A673 (cell line): ENCODE measurements at regions not wholly inside any gene's neighbourhood (a gene's known extent, or its start where the extent isn't known, plus 50 kb on each side); places are given as distances from the start of the nearest gene placed in this dataset.

ENCODE experiments used
- BruUV-seq: library from RNA; stranded (reverse); fragments of 400-500 nt; replicated peaks from 2 replicates; lab custom pipeline; 2021; lab: Mats Ljungman, UMichigan
- CTCF ChIA-PET: fragments of 300-600 bp; sonication (Branson Sonifier 250); formaldehyde crosslinking; loops from one replicate; lab custom pipeline; 2022; ENCODE audit warnings: antibody characterized with exemption; lab: Charles Lee
- POLR2A ChIA-PET: fragments of 300-600 bp; sonication (Branson Sonifier 250); formaldehyde crosslinking; loops from one replicate; lab custom pipeline; 2022; ENCODE audit warnings: antibody characterized with exemption; ENCODE audit not compliant: low non-redundant PET; lab: Charles Lee
- DNase-seq: peaks from one replicate; pipeline ENCODE4 v3.0.0-alpha.2; 2015; ENCODE audit warnings: low spot score
- H3K27ac ChIP-seq: fragments of 200-600 bp; sonication (generic); 2 replicates; pipeline ENCODE4 v1.5.1; 2016; ENCODE audit warnings: mixed run types, low read depth, mild to moderate bottlenecking, mixed read lengths, antibody characterized with exemption, low read length; ENCODE audit not compliant: poor library complexity, severe bottlenecking
- H3K27me3 ChIP-seq: fragments of 200-600 bp; sonication (generic); replicated peaks from 2 replicates; pipeline ENCODE4 v1.6.1; 2017; ENCODE audit warnings: mixed run types, low read depth, mild to moderate bottlenecking, mixed read lengths, antibody characterized with exemption, low read length; ENCODE audit not compliant: insufficient read depth, poor library complexity
- H3K36me3 ChIP-seq: fragments of 200-600 bp; sonication (generic); 2 replicates; pipeline ENCODE4 v1.6.1; 2016; ENCODE audit warnings: mixed run types, mild to moderate bottlenecking, mixed read lengths, antibody characterized with exemption, low read length; ENCODE audit not compliant: insufficient read depth, poor library complexity, severe bottlenecking
- H3K4me1 ChIP-seq: fragments of 200-600 bp; sonication (generic); 2 replicates; pipeline ENCODE4 v1.6.1; 2017; ENCODE audit warnings: mixed run types, mild to moderate bottlenecking, mixed read lengths, antibody characterized with exemption, low read length; ENCODE audit not compliant: insufficient read depth, poor library complexity, severe bottlenecking
- H3K4me3 ChIP-seq: fragments of 200-600 bp; sonication (generic); 2 replicates; pipeline ENCODE4 v1.5.1; 2016; ENCODE audit warnings: low read depth, mixed run types, mild to moderate bottlenecking, mixed read lengths, low read length; ENCODE audit not compliant: poor library complexity, severe bottlenecking
- H3K9me3 ChIP-seq: fragments of 200-600 bp; sonication (generic); 2 replicates; pipeline ENCODE4 v1.6.1; 2016; ENCODE audit warnings: mixed run types, low read depth, mild to moderate bottlenecking, mixed read lengths, antibody characterized with exemption, low read length; ENCODE audit not compliant: poor library complexity, severe bottlenecking
- CTCF ChIP-seq: fragments of 300-800, 200-600 bp; sonication (generic); conservative IDR thresholded peaks from 2 replicates; pipeline ENCODE4 v1.5.1; 2017; ENCODE audit warnings: low read depth, mild to moderate bottlenecking, antibody characterized with exemption, low read length, moderate library complexity, mixed read lengths
- EZH2 ChIP-seq: fragments of 200-600 bp; sonication (generic); IDR thresholded peaks from 2 replicates; pipeline ENCODE4 v1.6.1; 2017; ENCODE audit warnings: borderline replicate concordance, low read depth, mild to moderate bottlenecking, mixed read lengths, antibody characterized with exemption, low read length; ENCODE audit not compliant: poor library complexity, severe bottlenecking
- intact Hi-C: fragments of 100-400 bp; cut with micrococcal nuclease; formaldehyde crosslinking; loops from one replicate; pipeline ENCODE4 v1.10.0; 2022; ENCODE audit not compliant: unreplicated experiment

- no TSS peak for BruUV-seq
- CTCF ChIA-PET: no interaction called here
- TF ChIP-seq CTCF (no peak), EZH2 (no peak)
- H3K27ac ChIP-seq: no peak overlapping the region
- H3K9me3 ChIP-seq: no peaks in the 10 kb centered on the region
- no peaks in the 10 kb centered on the region for H3K27me3 ChIP-seq
- H3K4me1 ChIP-seq: no peaks in the 10 kb centered on the region
- POLR2A ChIA-PET: no interaction called here
- no peak overlapping the region for H3K4me3 ChIP-seq
- intact Hi-C loops: no loop called here
- no peak for DNase-seq
- no peaks in the 10 kb centered on the region for H3K36me3 ChIP-seq
Measured at GRCh38 chr3:43818229-43818628, 127.5 kb downstream of the ABHD5 start.

DNA sequence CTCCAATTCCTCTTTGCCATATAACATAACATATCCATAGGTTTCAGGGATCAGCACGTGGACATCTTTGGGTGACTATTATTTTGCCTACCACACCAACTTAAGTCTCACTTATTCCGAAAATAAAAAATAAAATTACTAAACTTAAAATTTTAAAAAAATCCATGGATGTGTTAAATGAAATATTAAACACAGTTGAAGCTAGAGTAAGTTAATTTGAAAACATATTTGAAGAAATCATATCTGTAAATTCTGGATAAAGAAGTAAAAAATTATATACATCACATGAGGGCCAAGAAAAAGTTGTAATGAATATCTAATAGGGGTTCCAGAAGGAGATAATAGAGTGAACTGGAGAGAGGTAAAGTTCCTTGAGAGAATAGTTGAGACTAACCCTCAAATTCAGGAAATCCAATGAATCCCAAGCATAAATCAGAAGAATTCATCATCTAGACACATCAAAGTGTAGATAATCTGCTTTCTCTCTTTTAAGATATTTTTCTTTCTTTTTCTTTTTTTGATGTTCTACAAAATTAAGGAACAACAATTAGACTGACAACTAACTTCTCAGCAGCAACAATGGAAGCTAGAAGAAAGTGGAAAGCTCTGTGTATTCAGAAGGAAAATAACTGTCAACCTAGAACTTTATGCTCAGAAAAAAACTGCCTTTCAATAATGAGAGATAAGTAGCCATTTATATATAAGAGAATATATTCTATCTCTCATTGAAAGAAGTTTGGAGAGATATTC lies 147.4 kb downstream of the ABHD5 start:
- H3K4me3 ChIP-seq: no peak overlapping the region
- no peaks in the 10 kb centered on the region for H3K9me3 ChIP-seq
- no peak for DNase-seq
- ChIA-PET CTCF (interaction anchor here (0.7 kb wide), 1 partner anchor 941 kb away, joined by 4 read pairs; no protein-coding TSS in a partner anchor), POLR2A (no interaction called here)
- no peaks in the 10 kb centered on the region for H3K36me3 ChIP-seq
- TF ChIP-seq CTCF (no peak), EZH2 (no peak)
- intact Hi-C loops: no loop called here
- H3K27ac ChIP-seq: no peak overlapping the region
- no peaks in the 10 kb centered on the region for H3K27me3 ChIP-seq
- no peaks in the 10 kb centered on the region for H3K4me1 ChIP-seq
- BruUV-seq: no TSS peak

DNA sequence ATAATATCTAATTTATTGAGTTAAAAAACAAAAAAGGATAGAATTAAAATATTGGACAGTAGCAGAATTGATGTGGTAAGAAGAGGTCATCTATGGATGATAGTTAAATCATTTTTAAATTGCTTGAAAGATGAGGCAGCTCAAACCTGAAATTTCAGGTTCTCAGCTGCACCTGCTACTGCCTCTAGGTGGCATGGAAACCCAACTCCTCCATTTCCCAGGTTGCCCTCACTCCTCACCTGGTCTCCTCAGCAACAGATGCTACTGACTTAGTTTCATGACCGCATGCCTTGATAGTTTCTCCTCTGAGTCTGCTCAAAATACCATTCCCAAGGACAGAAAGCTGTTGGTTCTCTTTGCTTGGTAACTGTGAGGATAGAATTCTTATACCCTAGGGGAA lies 148.1 kb downstream of the ABHD5 start:
- intact Hi-C loops: no loop called here
- Histone ChIP-seq H3K4me1 (no peaks in the 10 kb centered on the region), H3K27ac (no peak overlapping the region), H3K4me3 (no peak overlapping the region), H3K36me3 (no peaks in the 10 kb centered on the region), H3K27me3 (no peaks in the 10 kb centered on the region), H3K9me3 (no peaks in the 10 kb centered on the region)
- no TSS peak for BruUV-seq
- TF ChIP-seq CTCF (no peak), EZH2 (no peak)
- ChIA-PET POLR2A (no interaction called here), CTCF (no interaction called here)
- no peak for DNase-seq
